Mesenchymal stem cell (in vitro differentiated cells and primary cell): ENCODE measurements at regions not wholly inside any gene's neighbourhood (a gene's known extent, or its start where the extent isn't known, plus 50 kb on each side); places are given as distances from the start of the nearest gene placed in this dataset.

Source experiments
- DNase-seq: peaks from one replicate; pipeline ENCODE4 v3.0.0-alpha.2; 2013
- H2AFZ ChIP-seq: one replicate; pipeline ENCODE4 v1.6.1; 2013; ENCODE audit warnings: low read depth, mild to moderate bottlenecking, control low read depth, inconsistent platforms, low read length, moderate library complexity
- H2AK5ac ChIP-seq: 2 replicates; pipeline ENCODE4 v1.6.1; 2013; ENCODE audit warnings: low read length, moderate library complexity, mild to moderate bottlenecking, inconsistent platforms; ENCODE audit not compliant: severe bottlenecking
- H2BK120ac ChIP-seq: one replicate; pipeline ENCODE4 v1.6.1; 2013; ENCODE audit warnings: low read depth, mild to moderate bottlenecking, inconsistent platforms, low read length, moderate library complexity
- H2BK12ac ChIP-seq, 2 experiments: one replicate each; pipeline ENCODE4 v1.6.1; 2013; ENCODE audit warnings: inconsistent platforms in 2 of 2, low read length in 2 of 2, mild to moderate bottlenecking in 2 of 2, moderate library complexity in 2 of 2, control low read depth in 1 of 2
- H2BK15ac ChIP-seq: one replicate; pipeline ENCODE4 v1.6.1; 2013; ENCODE audit warnings: mild to moderate bottlenecking, low read depth, inconsistent platforms; ENCODE audit not compliant: poor library complexity, severe bottlenecking
- H2BK5ac ChIP-seq: 2 replicates; pipeline ENCODE4 v1.6.1; 2013; ENCODE audit warnings: low read depth, mild to moderate bottlenecking, low read length, control low read depth, inconsistent platforms; ENCODE audit not compliant: poor library complexity, severe bottlenecking
- H3K14ac ChIP-seq, 2 experiments: one replicate each; pipeline ENCODE4 v1.6.1; 2013; ENCODE audit warnings: inconsistent platforms in 2 of 2, low read length in 2 of 2, control low read depth in 1 of 2, mild to moderate bottlenecking in 1 of 2, moderate library complexity in 1 of 2
- H3K18ac ChIP-seq, 2 experiments: one replicate each; pipeline ENCODE4 v1.6.1; 2013; ENCODE audit warnings: inconsistent platforms in 2 of 2, low read length in 2 of 2, control low read depth in 1 of 2, low read depth in 1 of 2, mild to moderate bottlenecking in 1 of 2
- H3K23ac ChIP-seq, 2 experiments: one replicate each; pipeline ENCODE4 v1.6.1; 2013; ENCODE audit warnings: inconsistent platforms in 2 of 2, low read length in 2 of 2, mild to moderate bottlenecking in 2 of 2, moderate library complexity in 2 of 2, control low read depth in 1 of 2
- H3K27ac ChIP-seq: 2 replicates; pipeline ENCODE4 v1.5.1; 2013; ENCODE audit warnings: mild to moderate bottlenecking, moderate library complexity, low read length, control low read depth, inconsistent platforms; ENCODE audit not compliant: poor library complexity, severe bottlenecking
- H3K27me3 ChIP-seq, 2 experiments: 2 replicates each; pipeline versions ENCODE4 v1.6.1 to v1.7.0; 2013; ENCODE audit warnings: low read length in 2 of 2, mild to moderate bottlenecking in 2 of 2, moderate library complexity in 2 of 2, control low read depth in 1 of 2, inconsistent platforms in 1 of 2; ENCODE audit not compliant: control insufficient read depth in 1 of 2, insufficient read depth in 1 of 2
- H3K36me3 ChIP-seq, 2 experiments: 2 replicates each; pipeline versions ENCODE4 v1.6.1 to v1.7.0; 2013; ENCODE audit warnings: low read length in 2 of 2, control low read depth in 1 of 2, inconsistent platforms in 1 of 2, low read depth in 1 of 2, mild to moderate bottlenecking in 1 of 2; ENCODE audit not compliant: insufficient read depth in 2 of 2, control insufficient read depth in 1 of 2
- H3K4ac ChIP-seq, 2 experiments: one replicate each; pipeline ENCODE4 v1.6.1; 2013; ENCODE audit warnings: inconsistent platforms in 2 of 2, low read length in 2 of 2, mild to moderate bottlenecking in 2 of 2, moderate library complexity in 2 of 2, control low read depth in 1 of 2, low read depth in 1 of 2
- H3K4me1 ChIP-seq: 2 replicates; pipeline ENCODE4 v1.6.1; 2013; ENCODE audit warnings: low read depth, low read length, control low read depth; ENCODE audit not compliant: control insufficient read depth, insufficient read depth
- H3K4me2 ChIP-seq: 2 replicates; pipeline ENCODE4 v1.6.1; 2013; ENCODE audit warnings: low read length, mild to moderate bottlenecking, inconsistent platforms; ENCODE audit not compliant: poor library complexity, severe bottlenecking
- H3K4me3 ChIP-seq, 2 experiments: 2 replicates each; pipeline versions ENCODE4 v1.5.1 to v1.7.0; 2013; ENCODE audit warnings: low read length in 2 of 2, mild to moderate bottlenecking in 2 of 2, control low read depth in 1 of 2, low read depth in 1 of 2; ENCODE audit not compliant: insufficient read depth in 1 of 2
- H3K79me1 ChIP-seq: replicated peaks from 2 replicates; pipeline ENCODE4 v1.6.1; 2013; ENCODE audit warnings: mild to moderate bottlenecking, control low read depth, low read length, inconsistent platforms; ENCODE audit not compliant: poor library complexity, severe bottlenecking
- H3K9ac ChIP-seq: 2 replicates; pipeline ENCODE4 v1.7.0; 2013; ENCODE audit warnings: mild to moderate bottlenecking, low read length, moderate library complexity
- H3K9me3 ChIP-seq: 2 replicates; pipeline ENCODE4 v1.7.0; 2013; ENCODE audit warnings: mild to moderate bottlenecking, low read length; ENCODE audit not compliant: control insufficient read depth
- H4K8ac ChIP-seq: one replicate; pipeline ENCODE4 v1.6.1; 2013; ENCODE audit warnings: inconsistent platforms, mild to moderate bottlenecking, low read length, moderate library complexity
- H4K91ac ChIP-seq: one replicate; pipeline ENCODE4 v1.6.1; 2013; ENCODE audit warnings: mild to moderate bottlenecking, low read length, inconsistent platforms
- WGBS: methylation state at CpG from one replicate; pipeline ENCODE4 v1.1.7; 2013; ENCODE audit warnings: mixed read lengths; 5-methylcytosine and 5-hydroxymethylcytosine counted together

- H3K23ac ChIP-seq, result no peak overlapping the region
- H2AFZ ChIP-seq, result no peak overlapping the region
- no peak overlapping the region for H2BK5ac ChIP-seq
- H3K36me3 ChIP-seq, result no peaks in the 10 kb centered on the region
- H3K18ac ChIP-seq, result no peak overlapping the region
- no peak overlapping the region for H4K8ac ChIP-seq
- H3K14ac ChIP-seq, result no peak overlapping the region
- DNase-seq, result no peak
- no peak overlapping the region for H2BK12ac ChIP-seq
- no peak overlapping the region for H2BK15ac ChIP-seq
- H3K79me1 ChIP-seq, result no peaks in the 10 kb centered on the region
- H3K4me1 ChIP-seq, result no peaks in the 10 kb centered on the region
- H3K27me3 ChIP-seq, result no peaks in the 10 kb centered on the region
- no peak overlapping the region for H3K27ac ChIP-seq
- H3K4me3 ChIP-seq, result no peak overlapping the region
- H4K91ac ChIP-seq, result no peak overlapping the region
- no peak overlapping the region for H3K9ac ChIP-seq
- H3K4me2 ChIP-seq, result no peak overlapping the region
- no peak overlapping the region for H3K4ac ChIP-seq
- H3K9me3 ChIP-seq, result peaks cover 30% of the 10 kb centered on the region
- WGBS, result 98% methylated on average over 4 of the region's 4 CpGs
- H2AK5ac ChIP-seq, result no peak overlapping the region
- H2BK120ac ChIP-seq, result no peak overlapping the region
Observed at GRCh38 chr12:65546528-65546927, 268.0 kb downstream of the MSRB3 start.

GRCh38 chr12:65556676-65557437 lies 267.4 kb upstream of the HMGA2 start:
- H3K4ac ChIP-seq, result peak overlapping the region in 1 of 2 experiments; percentile 79
- H3K9ac ChIP-seq, result peak overlapping the region; percentile 57
- H2BK120ac ChIP-seq, result no peak overlapping the region
- H3K9me3 ChIP-seq, result no peaks in the 10 kb centered on the region
- no peak overlapping the region for H2BK15ac ChIP-seq
- DNase-seq, result peak; percentile 77
- H3K4me3 ChIP-seq, result no peak overlapping the region
- no peak overlapping the region for H2AFZ ChIP-seq
- no peaks in the 10 kb centered on the region for H3K79me1 ChIP-seq
- no peak overlapping the region for H3K4me2 ChIP-seq
- H3K23ac ChIP-seq, result no peak overlapping the region
- H2BK5ac ChIP-seq, result no peak overlapping the region
- H4K8ac ChIP-seq, result no peak overlapping the region
- H3K27ac ChIP-seq, result no peak overlapping the region
- H3K14ac ChIP-seq, result no peak overlapping the region
- peak overlapping the region; percentile 8 to 48 for H3K18ac ChIP-seq
- H2BK12ac ChIP-seq, result peak overlapping the region in 1 of 2 experiments; percentile 83
- H4K91ac ChIP-seq, result no peak overlapping the region
- no peaks in the 10 kb centered on the region for H3K4me1 ChIP-seq
- H3K27me3 ChIP-seq, result no peaks in the 10 kb centered on the region
- peak overlapping the region; percentile 4 for H2AK5ac ChIP-seq
- WGBS, result 41% methylated on average over 21 of the region's 22 CpGs
- no peaks in the 10 kb centered on the region for H3K36me3 ChIP-seq

- Histone ChIP-seq H2BK5ac (no peak overlapping the region), H3K79me1 (no peaks in the 10 kb centered on the region), H3K4me3 (no peak overlapping the region), H3K14ac (no peak overlapping the region), H2AFZ (no peak overlapping the region), H4K91ac (no peak overlapping the region), H2AK5ac (peak overlapping the region; percentile 45), H3K4me1 (no peaks in the 10 kb centered on the region), H3K4ac (peak overlapping the region in 1 of 2 experiments; percentile 28), H3K27me3 (no peaks in the 10 kb centered on the region), H3K23ac (no peak overlapping the region), H3K9me3 (no peaks in the 10 kb centered on the region), H3K9ac (peak overlapping the region; percentile 0), H2BK120ac (no peak overlapping the region), H2BK15ac (no peak overlapping the region), H3K4me2 (no peak overlapping the region), H3K27ac (no peak overlapping the region), H3K18ac (peak overlapping the region; percentile 8 to 52), H3K36me3 (no peaks in the 10 kb centered on the region), H2BK12ac (peak overlapping the region in 1 of 2 experiments; percentile 63), H4K8ac (no peak overlapping the region)
- 87% methylated on average over 3 of the region's 3 CpGs for WGBS
- DNase-seq, result no peak
Observed at GRCh38 chr12:65557438-65558181, 266.7 kb upstream of the HMGA2 start.

- H3K79me1 ChIP-seq, result peaks cover 1% of the 10 kb centered on the region
- H2BK12ac ChIP-seq, result peak overlapping the region; percentile 20 to 37
- H2BK5ac ChIP-seq, result no peak overlapping the region
- H4K8ac ChIP-seq, result no peak overlapping the region
- H2AK5ac ChIP-seq, result no peak overlapping the region
- H3K4me3 ChIP-seq, result no peak overlapping the region
- WGBS, result no CpG with 5 or more reads among the region's 2 CpGs
- H3K4ac ChIP-seq, result no peak overlapping the region
- H2BK15ac ChIP-seq, result no peak overlapping the region
- no peaks in the 10 kb centered on the region for H3K4me1 ChIP-seq
- H3K4me2 ChIP-seq, result no peak overlapping the region
- H3K9ac ChIP-seq, result no peak overlapping the region
- no peak overlapping the region for H4K91ac ChIP-seq
- no peaks in the 10 kb centered on the region for H3K9me3 ChIP-seq
- H3K36me3 ChIP-seq, result no peaks in the 10 kb centered on the region
- no peak overlapping the region for H3K14ac ChIP-seq
- H3K23ac ChIP-seq, result no peak overlapping the region
- no peak overlapping the region for H3K18ac ChIP-seq
- no peak overlapping the region for H2BK120ac ChIP-seq
- no peak overlapping the region for H3K27ac ChIP-seq
- no peak overlapping the region for H2AFZ ChIP-seq
- H3K27me3 ChIP-seq, result no peaks in the 10 kb centered on the region
- DNase-seq, result no peak
Observed at GRCh38 chr12:65560286-65560685, 264.0 kb upstream of the HMGA2 start.
